ENCODE measurements at regions not wholly inside any gene's neighbourhood (a gene's known extent, or its start where the extent isn't known, plus 50 kb on each side); places are given as distances from the start of the nearest gene placed in this dataset.

GRCh38 chr2:89834306-89834705 is 1142.8 kb downstream of the RPIA start:
- TF ChIP-seq, protein P1, sequence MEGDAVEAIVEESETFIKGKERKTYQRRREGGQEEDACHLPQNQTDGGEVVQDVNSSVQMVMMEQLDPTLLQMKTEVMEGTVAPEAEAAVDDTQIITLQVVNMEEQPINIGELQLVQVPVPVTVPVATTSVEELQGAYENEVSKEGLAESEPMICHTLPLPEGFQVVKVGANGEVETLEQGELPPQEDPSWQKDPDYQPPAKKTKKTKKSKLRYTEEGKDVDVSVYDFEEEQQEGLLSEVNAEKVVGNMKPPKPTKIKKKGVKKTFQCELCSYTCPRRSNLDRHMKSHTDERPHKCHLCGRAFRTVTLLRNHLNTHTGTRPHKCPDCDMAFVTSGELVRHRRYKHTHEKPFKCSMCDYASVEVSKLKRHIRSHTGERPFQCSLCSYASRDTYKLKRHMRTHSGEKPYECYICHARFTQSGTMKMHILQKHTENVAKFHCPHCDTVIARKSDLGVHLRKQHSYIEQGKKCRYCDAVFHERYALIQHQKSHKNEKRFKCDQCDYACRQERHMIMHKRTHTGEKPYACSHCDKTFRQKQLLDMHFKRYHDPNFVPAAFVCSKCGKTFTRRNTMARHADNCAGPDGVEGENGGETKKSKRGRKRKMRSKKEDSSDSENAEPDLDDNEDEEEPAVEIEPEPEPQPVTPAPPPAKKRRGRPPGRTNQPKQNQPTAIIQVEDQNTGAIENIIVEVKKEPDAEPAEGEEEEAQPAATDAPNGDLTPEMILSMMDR (IDR thresholded peaks at IDR 0.05): no peak
- TF ChIP-seq EP300 (IDR thresholded peaks at IDR 0.05): no peak
- TF ChIP-seq POLR2A (IDR thresholded peaks at IDR 0.05): no peak

Measured in tibial nerve (tissue), 4 donors.